ENCODE measurements at regions not wholly inside any gene's neighbourhood (a gene's known extent, or its start where the extent isn't known, plus 50 kb on each side); places are given as distances from the start of the nearest gene placed in this dataset.
A peak's percentile ranks its signal among the peaks of the same experiment; 100 is the strongest.

- Histone ChIP-seq H3K36me3 (ENCODE audit: control insufficient read depth, insufficient read depth, low read length) (no peaks in the 10 kb centered on the region), H3K9me3 (ENCODE audit: control insufficient read depth, insufficient read depth, low read depth, low read length) (no peaks in the 10 kb centered on the region), H3K27ac (ENCODE audit: low read length) (no peak overlapping the region), H3K4me1 (ENCODE audit: control insufficient read depth, insufficient read depth, low read length) (peaks cover 6% of the 10 kb centered on the region), H3K4me3 (ENCODE audit: low read depth in 2 of 2, low read length in 2 of 2) (no peak overlapping the region), H3K27me3 (ENCODE audit: control insufficient read depth, insufficient read depth, low read length) (peaks cover 14% of the 10 kb centered on the region)
- intact Hi-C loops (cut with micrococcal nuclease; ENCODE audit: unreplicated experiment) (loop anchor here (5.0 to 10.0 kb wide), 2 partner anchors 105 to 218 kb away; no protein-coding TSS in a partner anchor), in situ Hi-C loops (cut with HindIII; ENCODE audit: low pct_unique_long_range_greater_than_20kb, low sequenced_read_pairs) (no loop called here)
- BruUV-seq (replicated peaks), result no TSS peak
- TF ChIP-seq REST (IDR thresholded peaks at IDR 0.05; ENCODE audit: insufficient read depth in 1 of 2, low read depth in 2 of 2, low read length in 1 of 2) (no peak), POLR2AphosphoS5 (IDR thresholded peaks at IDR 0.05; ENCODE audit: low read depth, low read length) (no peak), TCF7L2 (IDR thresholded peaks at IDR 0.05; ENCODE audit: low read depth, low read length) (no peak), SIN3A (IDR thresholded peaks at IDR 0.05; ENCODE audit: borderline replicate concordance, insufficient read depth, low read depth, low read length) (no peak), CTCF (IDR thresholded peaks at IDR 0.05) (no peak)
- ChIA-PET POLR2A (no interaction called here), CTCF (no interaction called here)
- DNase-seq (ENCODE audit: low read depth, low spot score) (no peak), ATAC-seq (no peak)
Measured at GRCh38 chr2:174680221-174680620, 82.6 kb upstream of the WIPF1 start.

GRCh38 chr2:174678395-174678794, 80.8 kb upstream of the WIPF1 start:
- H3K4me3 ChIP-seq (ENCODE audit: low read depth in 2 of 2, low read length in 2 of 2), result no peak overlapping the region
- H3K36me3 ChIP-seq (ENCODE audit: control insufficient read depth, insufficient read depth, low read length), result no peaks in the 10 kb centered on the region
- ChIA-PET POLR2A (no interaction called here), CTCF (no interaction called here)
- peaks cover 3% of the 10 kb centered on the region for H3K4me1 ChIP-seq (ENCODE audit: control insufficient read depth, insufficient read depth, low read length)
- in situ Hi-C loops (cut with HindIII; ENCODE audit: low pct_unique_long_range_greater_than_20kb, low sequenced_read_pairs), result no loop called here
- H3K9me3 ChIP-seq (ENCODE audit: control insufficient read depth, insufficient read depth, low read depth, low read length), result no peaks in the 10 kb centered on the region
- no peak overlapping the region for H3K27ac ChIP-seq (ENCODE audit: low read length)
- no peak for DNase-seq (ENCODE audit: low read depth, low spot score)
- TSS peak; percentile 45 for BruUV-seq (replicated peaks)
- intact Hi-C loops (cut with micrococcal nuclease; ENCODE audit: unreplicated experiment), result no loop called here
- no peak for ATAC-seq
- TF ChIP-seq REST (IDR thresholded peaks at IDR 0.05; ENCODE audit: insufficient read depth in 1 of 2, low read depth in 2 of 2, low read length in 1 of 2), result no peak
- TF ChIP-seq CTCF (IDR thresholded peaks at IDR 0.05), result no peak
- TF ChIP-seq TCF7L2 (IDR thresholded peaks at IDR 0.05; ENCODE audit: low read depth, low read length), result no peak
- TF ChIP-seq POLR2AphosphoS5 (IDR thresholded peaks at IDR 0.05; ENCODE audit: low read depth, low read length), result no peak
- TF ChIP-seq SIN3A (IDR thresholded peaks at IDR 0.05; ENCODE audit: borderline replicate concordance, insufficient read depth, low read depth, low read length), result no peak
- peaks cover 2% of the 10 kb centered on the region for H3K27me3 ChIP-seq (ENCODE audit: control insufficient read depth, insufficient read depth, low read length)
